Endothelial cell of umbilical vein (primary cell): ENCODE measurements at regions not wholly inside any gene's neighbourhood (a gene's known extent, or its start where the extent isn't known, plus 50 kb on each side); places are given as distances from the start of the nearest gene placed in this dataset.

ENCODE experiments used
- BruUV-seq: library from RNA; stranded (reverse); fragments of 400-500 nt; replicated peaks from 2 replicates; lab custom pipeline; 2021; lab: Mats Ljungman, UMichigan
- CTCF ChIA-PET: fragments of 300-600, 350-600 bp; sonication (Branson Sonifier 250); formaldehyde crosslinking; loops from one replicate; lab custom pipeline; 2021; ENCODE audit warnings: antibody characterized with exemption, inconsistent platforms; lab: Charles Lee
- POLR2A ChIA-PET: fragments of 300-600, 350-600 bp; sonication (Branson Sonifier 250); formaldehyde crosslinking; loops from one replicate; lab custom pipeline; 2021; ENCODE audit warnings: antibody characterized with exemption, inconsistent platforms; lab: Charles Lee
- DNase-seq: peaks from one replicate; pipeline ENCODE4 v3.0.0-alpha.2; 2011; ENCODE audit warnings: low read depth, low spot score
- FAIRE-seq: peaks from 2 replicates; lab custom pipeline; 2011; peaks lifted over from hg19 to GRCh38; lab: Jason Lieb, UNC
- H2AFZ ChIP-seq: 2 replicates; pipeline ENCODE4 v1.6.0; 2012; ENCODE audit warnings: low read depth, low read length, control low read depth, inconsistent platforms
- H3K27ac ChIP-seq: 2 replicates; pipeline ENCODE4 v1.5.1; 2011; ENCODE audit warnings: low read depth, mild to moderate bottlenecking, control low read depth, low read length, moderate library complexity; ENCODE audit not compliant: insufficient read depth
- H3K27me3 ChIP-seq, 2 experiments: 2 replicates each; pipeline versions ENCODE4 v1.6.0 to v1.6.1; 2011; ENCODE audit warnings: low read length in 2 of 2, mixed read lengths in 1 of 2; ENCODE audit not compliant: control insufficient read depth in 2 of 2, insufficient read depth in 2 of 2
- H3K36me3 ChIP-seq, 2 experiments: 2 replicates in 1 of 2; 3 replicates in 1 of 2; pipeline ENCODE4 v1.5.1; 2011; ENCODE audit warnings: low read length in 2 of 2, mild to moderate bottlenecking in 1 of 2, moderate library complexity in 1 of 2; ENCODE audit not compliant: control insufficient read depth in 2 of 2, insufficient read depth in 2 of 2; ENCODE audit errors: extremely low read depth in 1 of 2
- H3K4me1 ChIP-seq: 3 replicates; pipeline ENCODE4 v1.5.1; 2011; ENCODE audit warnings: mild to moderate bottlenecking, low read length; ENCODE audit not compliant: control insufficient read depth, insufficient read depth; ENCODE audit errors: extremely low read depth
- H3K4me2 ChIP-seq: 2 replicates; pipeline ENCODE4 v1.6.1; 2011; ENCODE audit warnings: low read length, control low read depth, mixed read lengths; ENCODE audit not compliant: insufficient read depth
- H3K4me3 ChIP-seq, 3 experiments: fragments of 200-600 bp in 1 of 3; sonication (generic), shearing (Covaris generic) in 1 of 3; replicated peaks in 1 of 3; 2 replicates each; pipeline ENCODE4 v1.5.1; 2011 to 2016; ENCODE audit warnings: control low read depth in 3 of 3, low read length in 3 of 3, mild to moderate bottlenecking in 2 of 3, inconsistent platforms in 1 of 3, low read depth in 1 of 3, moderate library complexity in 1 of 3; ENCODE audit not compliant: insufficient read depth in 1 of 3
- H3K79me2 ChIP-seq: 2 replicates; pipeline ENCODE4 v1.6.0; 2012; ENCODE audit warnings: low read length, inconsistent platforms; ENCODE audit not compliant: control insufficient read depth, insufficient read depth
- H3K9ac ChIP-seq: replicated peaks from 2 replicates; pipeline ENCODE3; 2011; ENCODE audit warnings: low read length, control low read depth; ENCODE audit not compliant: insufficient read depth; ENCODE audit errors: extremely low read depth
- H3K9me1 ChIP-seq: replicated peaks from 3 replicates; pipeline ENCODE4 v1.6.0; 2011; ENCODE audit warnings: mild to moderate bottlenecking, low read length; ENCODE audit not compliant: control insufficient read depth, insufficient read depth; ENCODE audit errors: extremely low read depth
- H3K9me3 ChIP-seq: replicated peaks from 2 replicates; pipeline ENCODE4 v1.5.1; 2012; ENCODE audit warnings: low read length, inconsistent platforms; ENCODE audit not compliant: control insufficient read depth, insufficient read depth
- H4K20me1 ChIP-seq: replicated peaks from 2 replicates; pipeline ENCODE3; 2011; ENCODE audit warnings: mild to moderate bottlenecking, low read length; ENCODE audit not compliant: control insufficient read depth, insufficient read depth; ENCODE audit errors: extremely low read depth
- EZH2 ChIP-seq: IDR thresholded peaks from 2 replicates; pipeline ENCODE4 v1.6.1; 2012; ENCODE audit warnings: borderline replicate concordance, low read depth, mild to moderate bottlenecking, moderate library complexity, low read length, inconsistent platforms; ENCODE audit not compliant: severe bottlenecking
- FOS ChIP-seq: IDR thresholded peaks from 2 replicates; pipeline ENCODE4 v1.6.1; 2011; ENCODE audit warnings: mild to moderate bottlenecking, low read length, moderate library complexity, borderline replicate concordance; ENCODE audit not compliant: insufficient read depth
- GATA2 ChIP-seq: IDR thresholded peaks from 2 replicates; pipeline ENCODE4 v1.7.0; 2011; ENCODE audit warnings: low read depth, mild to moderate bottlenecking, moderate library complexity, mixed read lengths, low read length; ENCODE audit not compliant: insufficient read length, insufficient read depth
- JUN ChIP-seq: IDR thresholded peaks from 2 replicates; pipeline ENCODE4 v1.6.1; 2011; ENCODE audit warnings: borderline replicate concordance, low read depth; ENCODE audit not compliant: insufficient read length, insufficient read depth
- MYC ChIP-seq: IDR thresholded peaks from one replicate; pipeline ENCODE4 v1.6.1; 2011; ENCODE audit warnings: mild to moderate bottlenecking, low read depth, low read length
- POLR2A ChIP-seq: IDR thresholded peaks from 2 replicates; pipeline ENCODE4 v1.6.1; 2012; ENCODE audit warnings: low read depth, mild to moderate bottlenecking, control low read depth, low read length
- POLR2AphosphoS5 ChIP-seq: IDR thresholded peaks from 2 replicates; pipeline ENCODE4 v1.6.1; 2012; ENCODE audit warnings: low read depth, mild to moderate bottlenecking, control low read depth, low read length, moderate library complexity; ENCODE audit not compliant: insufficient read depth
- dilution Hi-C: fragments of 300-500 bp; cut with MboI; formaldehyde crosslinking; loops from one replicate; pipeline ENCODE4 v1.15.0; 2019; ENCODE audit warnings: low sequenced_read_pairs; ENCODE audit not compliant: extremely low pct_ligation_motif_present
- intact Hi-C: fragments of 100-400 bp; cut with micrococcal nuclease; formaldehyde crosslinking; loops from one replicate; pipeline ENCODE4 v1.10.0; 2022
- TF ChIP-seq, protein P1 (sequence below), 2 donors: IDR thresholded peaks; 1 replicate in 1 of 2; 2 replicates in 1 of 2; pipeline ENCODE4 v1.5.1; 2011; ENCODE audit warnings: low read length in 2 of 2, mild to moderate bottlenecking in 2 of 2, moderate library complexity in 2 of 2, control low read depth in 1 of 2, inconsistent platforms in 1 of 2, low read depth in 1 of 2; ENCODE audit not compliant: insufficient read depth in 1 of 2; ENCODE audit errors: extremely low read depth in 1 of 2
- TF ChIP-seq, protein P2 (sequence below): IDR thresholded peaks from 2 replicates; pipeline ENCODE4 v1.6.1; 2011; ENCODE audit not compliant: insufficient read depth, insufficient read length

DNA sequence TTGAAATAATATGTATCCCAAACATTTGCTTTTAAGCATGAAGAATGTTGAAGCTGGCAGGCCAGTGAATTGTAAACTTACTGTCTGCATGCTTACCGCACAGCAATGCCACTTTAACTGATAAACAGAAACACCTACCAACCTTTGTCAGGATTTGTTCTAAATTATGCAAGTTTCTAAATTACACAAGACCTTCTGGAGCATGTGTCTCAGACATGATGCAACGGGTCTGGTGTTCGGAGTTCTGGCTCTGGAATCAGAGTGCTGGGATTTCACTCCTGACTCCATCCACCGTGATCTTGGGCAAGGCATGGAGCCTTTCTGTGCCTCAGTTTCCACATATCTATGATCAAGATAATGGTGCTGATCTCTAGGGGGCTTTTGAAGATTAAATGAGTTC lies 111.2 kb downstream of the CCT6B start:
- no peak overlapping the region for H3K4me2 ChIP-seq
- DNase-seq (no peak), FAIRE-seq (no peak)
- no peaks in the 10 kb centered on the region for H3K36me3 ChIP-seq
- no peaks in the 10 kb centered on the region for H3K27me3 ChIP-seq
- H3K79me2 ChIP-seq: no peaks in the 10 kb centered on the region
- ChIA-PET CTCF (no interaction called here), POLR2A (no interaction called here)
- no peak overlapping the region for H3K4me3 ChIP-seq
- TF ChIP-seq FOS: no peak
- TF ChIP-seq, protein P1, sequence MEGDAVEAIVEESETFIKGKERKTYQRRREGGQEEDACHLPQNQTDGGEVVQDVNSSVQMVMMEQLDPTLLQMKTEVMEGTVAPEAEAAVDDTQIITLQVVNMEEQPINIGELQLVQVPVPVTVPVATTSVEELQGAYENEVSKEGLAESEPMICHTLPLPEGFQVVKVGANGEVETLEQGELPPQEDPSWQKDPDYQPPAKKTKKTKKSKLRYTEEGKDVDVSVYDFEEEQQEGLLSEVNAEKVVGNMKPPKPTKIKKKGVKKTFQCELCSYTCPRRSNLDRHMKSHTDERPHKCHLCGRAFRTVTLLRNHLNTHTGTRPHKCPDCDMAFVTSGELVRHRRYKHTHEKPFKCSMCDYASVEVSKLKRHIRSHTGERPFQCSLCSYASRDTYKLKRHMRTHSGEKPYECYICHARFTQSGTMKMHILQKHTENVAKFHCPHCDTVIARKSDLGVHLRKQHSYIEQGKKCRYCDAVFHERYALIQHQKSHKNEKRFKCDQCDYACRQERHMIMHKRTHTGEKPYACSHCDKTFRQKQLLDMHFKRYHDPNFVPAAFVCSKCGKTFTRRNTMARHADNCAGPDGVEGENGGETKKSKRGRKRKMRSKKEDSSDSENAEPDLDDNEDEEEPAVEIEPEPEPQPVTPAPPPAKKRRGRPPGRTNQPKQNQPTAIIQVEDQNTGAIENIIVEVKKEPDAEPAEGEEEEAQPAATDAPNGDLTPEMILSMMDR (IDR thresholded peaks at IDR 0.05; ENCODE audit: extremely low read depth in 1 of 2, insufficient read depth in 1 of 2, low read depth in 1 of 2, low read length in 2 of 2): no peak
- TF ChIP-seq POLR2A: no peak
- no peak for TF ChIP-seq JUN
- no peak for TF ChIP-seq POLR2AphosphoS5
- no peak for TF ChIP-seq EZH2
- TF ChIP-seq GATA2: no peak
- TF ChIP-seq, protein P2, sequence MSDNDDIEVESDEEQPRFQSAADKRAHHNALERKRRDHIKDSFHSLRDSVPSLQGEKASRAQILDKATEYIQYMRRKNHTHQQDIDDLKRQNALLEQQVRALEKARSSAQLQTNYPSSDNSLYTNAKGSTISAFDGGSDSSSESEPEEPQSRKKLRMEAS: no peak
- TF ChIP-seq MYC: no peak
- intact Hi-C loops (no loop called here), dilution Hi-C loops (no loop called here)
- H2AFZ ChIP-seq: no peak overlapping the region
- no peak overlapping the region for H3K9ac ChIP-seq
- H3K27ac ChIP-seq: no peak overlapping the region
- H3K9me3 ChIP-seq: no peaks in the 10 kb centered on the region
- H3K4me1 ChIP-seq: no peaks in the 10 kb centered on the region
- no peaks in the 10 kb centered on the region for H3K9me1 ChIP-seq
- no TSS peak for BruUV-seq
- no peaks in the 10 kb centered on the region for H4K20me1 ChIP-seq
